ENCODE measurements at regions not wholly inside any gene's neighbourhood (a gene's known extent, or its start where the extent isn't known, plus 50 kb on each side); places are given as distances from the start of the nearest gene placed in this dataset.
A peak's percentile ranks its signal among the peaks of the same experiment; 100 is the strongest.

DNA sequence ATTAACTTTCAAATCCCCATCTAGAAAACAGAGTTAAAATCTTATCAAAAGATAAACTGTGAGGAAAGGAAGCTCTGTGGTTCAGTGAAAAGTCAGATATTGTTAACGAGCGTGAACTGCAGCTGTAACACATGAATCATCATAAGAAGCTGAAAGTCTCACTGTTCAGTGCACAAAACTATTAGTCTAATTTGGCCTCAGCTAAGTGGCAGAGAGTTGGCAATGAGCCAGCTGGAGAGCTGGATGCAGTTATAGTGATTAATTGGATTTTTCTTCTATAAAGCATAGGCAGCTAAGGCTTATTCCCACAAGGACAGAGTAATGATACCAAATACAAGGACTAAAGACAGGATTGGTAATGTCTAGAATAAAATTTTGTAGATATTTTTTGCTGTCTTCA, 101.1 kb upstream of the ABCB5 start (continued):
- TF ChIP-seq ZNF514 (tag by site-specific recombination; IDR thresholded peaks at IDR 0.05): no peak
- TF ChIP-seq KLF10 (tag by site-specific recombination; IDR thresholded peaks at IDR 0.05): peak; percentile 78
- TF ChIP-seq BCL11A (tag by site-specific recombination; IDR thresholded peaks at IDR 0.05; ENCODE audit: low read depth): peak; percentile 36; the same call in 1 of the 2 replicates
- no peak for TF ChIP-seq KLF8 (tag by site-specific recombination; IDR thresholded peaks at IDR 0.05)
- TF ChIP-seq REPIN1 (tag by site-specific recombination; IDR thresholded peaks at IDR 0.05; ENCODE audit: low read depth): no peak
- TF ChIP-seq ZNF610 (tag by site-specific recombination; IDR thresholded peaks at IDR 0.05; ENCODE audit: borderline replicate concordance): no peak
- TF ChIP-seq OSR2 (tag by site-specific recombination; IDR thresholded peaks at IDR 0.05): peak; percentile 97
- TF ChIP-seq ZIC2 (tag by site-specific recombination; IDR thresholded peaks at IDR 0.05): no peak
- peak; percentile 18; the same call in 1 of the 2 replicates for TF ChIP-seq GLI2 (tag by site-specific recombination; IDR thresholded peaks at IDR 0.05; ENCODE audit: borderline replicate concordance, low read depth)
- TF ChIP-seq ZNF621 (tag by site-specific recombination; IDR thresholded peaks at IDR 0.05): no peak
- no peak for TF ChIP-seq ZNF146 (tag by site-specific recombination; IDR thresholded peaks at IDR 0.05)
- TF ChIP-seq HOXA7 (CRISPR knock-in tag; IDR thresholded peaks at IDR 0.05; ENCODE audit: borderline replicate concordance): no peak
- TF ChIP-seq WT1 (tag by site-specific recombination; IDR thresholded peaks at IDR 0.05): peak; percentile 57
- TF ChIP-seq, protein P1, sequence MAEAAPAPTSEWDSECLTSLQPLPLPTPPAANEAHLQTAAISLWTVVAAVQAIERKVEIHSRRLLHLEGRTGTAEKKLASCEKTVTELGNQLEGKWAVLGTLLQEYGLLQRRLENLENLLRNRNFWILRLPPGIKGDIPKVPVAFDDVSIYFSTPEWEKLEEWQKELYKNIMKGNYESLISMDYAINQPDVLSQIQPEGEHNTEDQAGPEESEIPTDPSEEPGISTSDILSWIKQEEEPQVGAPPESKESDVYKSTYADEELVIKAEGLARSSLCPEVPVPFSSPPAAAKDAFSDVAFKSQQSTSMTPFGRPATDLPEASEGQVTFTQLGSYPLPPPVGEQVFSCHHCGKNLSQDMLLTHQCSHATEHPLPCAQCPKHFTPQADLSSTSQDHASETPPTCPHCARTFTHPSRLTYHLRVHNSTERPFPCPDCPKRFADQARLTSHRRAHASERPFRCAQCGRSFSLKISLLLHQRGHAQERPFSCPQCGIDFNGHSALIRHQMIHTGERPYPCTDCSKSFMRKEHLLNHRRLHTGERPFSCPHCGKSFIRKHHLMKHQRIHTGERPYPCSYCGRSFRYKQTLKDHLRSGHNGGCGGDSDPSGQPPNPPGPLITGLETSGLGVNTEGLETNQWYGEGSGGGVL (tag by site-specific recombination; IDR thresholded peaks at IDR 0.05): peak; percentile 32; the same call in 1 of the 2 replicates
- TF ChIP-seq ZNF133 (tag by site-specific recombination; IDR thresholded peaks at IDR 0.05): no peak
- no peak for TF ChIP-seq ZNF600 (tag by site-specific recombination; IDR thresholded peaks at IDR 0.05)
- no peak; the same call in 1 of the 2 replicates for TF ChIP-seq ZNF558 (tag by site-specific recombination; IDR thresholded peaks at IDR 0.05)
- peak; percentile 70 for TF ChIP-seq ZNF596 (tag by site-specific recombination; IDR thresholded peaks at IDR 0.05)
- TF ChIP-seq ZNF510 (tag by site-specific recombination; IDR thresholded peaks at IDR 0.05; ENCODE audit: insufficient replicate concordance): peak; percentile 30
- TF ChIP-seq ZNF311 (tag by site-specific recombination; IDR thresholded peaks at IDR 0.05; ENCODE audit: borderline replicate concordance): no peak
- peak; percentile 51; the same call in 1 of the 2 replicates for TF ChIP-seq ZBTB17 (tag by site-specific recombination; IDR thresholded peaks at IDR 0.05)
- no peak for TF ChIP-seq ZNF155 (tag by site-specific recombination; IDR thresholded peaks at IDR 0.05)
- no peak for TF ChIP-seq ZNF48 (tag by site-specific recombination; IDR thresholded peaks at IDR 0.05)
- TF ChIP-seq ZFP41 (tag by site-specific recombination; IDR thresholded peaks at IDR 0.05; ENCODE audit: borderline replicate concordance): no peak
- TF ChIP-seq ZNF549 (tag by site-specific recombination; IDR thresholded peaks at IDR 0.05): peak; percentile 84
- no peak for TF ChIP-seq ZNF335 (tag by site-specific recombination; conservative IDR thresholded peaks at IDR 0.05)
- 0 out of 2 replicates have a peak, but pooled peaks have one; percentile 30 for TF ChIP-seq ZNF24 (tag by site-specific recombination; IDR thresholded peaks at IDR 0.05)
- TF ChIP-seq ZNF830 (tag by site-specific recombination; IDR thresholded peaks at IDR 0.05; ENCODE audit: low read depth): peak; percentile 88
- TF ChIP-seq ZNF394 (tag by site-specific recombination; IDR thresholded peaks at IDR 0.05; ENCODE audit: borderline replicate concordance): no peak
- TF ChIP-seq ZNF184 (tag by site-specific recombination; IDR thresholded peaks at IDR 0.05): peak; percentile 94
- TF ChIP-seq, protein P2, sequence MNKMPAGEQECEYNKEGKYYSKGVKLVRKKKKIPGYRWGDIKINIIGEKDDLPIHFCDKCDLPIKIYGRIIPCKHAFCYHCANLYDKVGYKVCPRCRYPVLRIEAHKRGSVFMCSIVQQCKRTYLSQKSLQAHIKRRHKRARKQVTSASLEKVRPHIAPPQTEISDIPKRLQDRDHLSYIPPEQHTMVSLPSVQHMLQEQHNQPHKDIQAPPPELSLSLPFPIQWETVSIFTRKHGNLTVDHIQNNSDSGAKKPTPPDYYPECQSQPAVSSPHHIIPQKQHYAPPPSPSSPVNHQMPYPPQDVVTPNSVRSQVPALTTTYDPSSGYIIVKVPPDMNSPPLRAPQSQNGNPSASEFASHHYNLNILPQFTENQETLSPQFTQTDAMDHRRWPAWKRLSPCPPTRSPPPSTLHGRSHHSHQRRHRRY (tag by site-specific recombination; IDR thresholded peaks at IDR 0.05): no peak
- TF ChIP-seq, protein P3, sequence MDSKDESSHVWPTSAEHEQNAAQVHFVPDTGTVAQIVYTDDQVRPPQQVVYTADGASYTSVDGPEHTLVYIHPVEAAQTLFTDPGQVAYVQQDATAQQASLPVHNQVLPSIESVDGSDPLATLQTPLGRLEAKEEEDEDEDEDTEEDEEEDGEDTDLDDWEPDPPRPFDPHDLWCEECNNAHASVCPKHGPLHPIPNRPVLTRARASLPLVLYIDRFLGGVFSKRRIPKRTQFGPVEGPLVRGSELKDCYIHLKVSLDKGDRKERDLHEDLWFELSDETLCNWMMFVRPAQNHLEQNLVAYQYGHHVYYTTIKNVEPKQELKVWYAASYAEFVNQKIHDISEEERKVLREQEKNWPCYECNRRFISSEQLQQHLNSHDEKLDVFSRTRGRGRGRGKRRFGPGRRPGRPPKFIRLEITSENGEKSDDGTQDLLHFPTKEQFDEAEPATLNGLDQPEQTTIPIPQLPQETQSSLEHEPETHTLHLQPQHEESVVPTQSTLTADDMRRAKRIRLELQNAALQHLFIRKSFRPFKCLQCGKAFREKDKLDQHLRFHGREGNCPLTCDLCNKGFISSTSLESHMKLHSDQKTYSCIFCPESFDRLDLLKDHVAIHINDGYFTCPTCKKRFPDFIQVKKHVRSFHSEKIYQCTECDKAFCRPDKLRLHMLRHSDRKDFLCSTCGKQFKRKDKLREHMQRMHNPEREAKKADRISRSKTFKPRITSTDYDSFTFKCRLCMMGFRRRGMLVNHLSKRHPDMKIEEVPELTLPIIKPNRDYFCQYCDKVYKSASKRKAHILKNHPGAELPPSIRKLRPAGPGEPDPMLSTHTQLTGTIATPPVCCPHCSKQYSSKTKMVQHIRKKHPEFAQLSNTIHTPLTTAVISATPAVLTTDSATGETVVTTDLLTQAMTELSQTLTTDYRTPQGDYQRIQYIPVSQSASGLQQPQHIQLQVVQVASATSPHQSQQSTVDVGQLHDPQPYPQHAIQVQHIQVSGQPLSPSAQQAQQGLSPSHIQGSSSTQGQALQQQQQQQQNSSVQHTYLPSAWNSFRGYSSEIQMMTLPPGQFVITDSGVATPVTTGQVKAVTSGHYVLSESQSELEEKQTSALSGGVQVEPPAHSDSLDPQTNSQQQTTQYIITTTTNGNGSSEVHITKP (tag by site-specific recombination; IDR thresholded peaks at IDR 0.05): no peak
- TF ChIP-seq ZBTB48 (tag by site-specific recombination; IDR thresholded peaks at IDR 0.05): no peak
- no peak for TF ChIP-seq ZNF747 (tag by site-specific recombination; IDR thresholded peaks at IDR 0.05)
- TF ChIP-seq ZBTB21 (tag by site-specific recombination; IDR thresholded peaks at IDR 0.05): no peak
- TF ChIP-seq ZNF837 (tag by site-specific recombination; IDR thresholded peaks at IDR 0.05): no peak
- TF ChIP-seq ZNF138 (tag by site-specific recombination; IDR thresholded peaks at IDR 0.05; ENCODE audit: borderline replicate concordance): no peak
